ENCODE measurements at regions not wholly inside any gene's neighbourhood (a gene's known extent, or its start where the extent isn't known, plus 50 kb on each side); places are given as distances from the start of the nearest gene placed in this dataset.

- TF ChIP-seq CTCF (conservative IDR thresholded peaks at IDR 0.05) (no peak), EZH2 (IDR thresholded peaks at IDR 0.05; ENCODE audit: low read depth) (no peak)
These were observed 866.5 kb upstream of the VRK2 start for GRCh38 chr2:57180042-57180567.

All from PC-9 (cell line).